Astrocyte of the cerebellum (primary cell): ENCODE measurements at regions not wholly inside any gene's neighbourhood (a gene's known extent, or its start where the extent isn't known, plus 50 kb on each side); places are given as distances from the start of the nearest gene placed in this dataset.

Source experiments
- DNase-seq: peaks from one replicate; pipeline ENCODE4 v3.0.0-alpha.2; 2011; ENCODE audit warnings: low read depth
- H3K4me3 ChIP-seq: 2 replicates; pipeline ENCODE4 v1.5.1; 2011; ENCODE audit warnings: mild to moderate bottlenecking, low read depth, low read length, moderate library complexity
- in situ Hi-C: cut with HindIII; loops from 2 replicates; pipeline ENCODE4 v1.10.0; 2017; ENCODE audit warnings: low sequenced_read_pairs
- TF ChIP-seq, protein P1 (sequence below): IDR thresholded peaks from 2 replicates; pipeline ENCODE4 v1.5.1; 2012; ENCODE audit warnings: low read length, low read depth, moderate library complexity, mild to moderate bottlenecking; ENCODE audit errors: missing control alignments

DNA sequence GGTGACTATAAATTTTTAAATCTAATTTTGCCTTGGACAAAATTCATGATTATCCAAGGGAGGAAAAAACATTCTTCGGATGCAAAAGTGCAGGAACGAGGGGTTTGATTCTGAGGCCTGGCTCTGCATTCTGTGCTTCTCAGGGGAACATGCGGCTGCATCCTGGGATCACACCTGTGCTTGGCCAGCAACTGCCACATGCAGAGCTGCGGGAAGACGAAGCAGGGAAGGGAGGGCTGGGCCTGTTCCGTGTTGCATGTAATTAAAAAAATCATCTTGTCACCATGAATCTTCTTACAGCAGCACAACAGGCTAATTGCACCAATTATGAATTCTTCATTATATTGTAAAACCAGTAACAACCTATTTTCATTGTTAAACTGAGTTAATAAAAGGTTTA is 158.0 kb upstream of the ALKAL2 start:
- no peak for DNase-seq
- TF ChIP-seq, protein P1, sequence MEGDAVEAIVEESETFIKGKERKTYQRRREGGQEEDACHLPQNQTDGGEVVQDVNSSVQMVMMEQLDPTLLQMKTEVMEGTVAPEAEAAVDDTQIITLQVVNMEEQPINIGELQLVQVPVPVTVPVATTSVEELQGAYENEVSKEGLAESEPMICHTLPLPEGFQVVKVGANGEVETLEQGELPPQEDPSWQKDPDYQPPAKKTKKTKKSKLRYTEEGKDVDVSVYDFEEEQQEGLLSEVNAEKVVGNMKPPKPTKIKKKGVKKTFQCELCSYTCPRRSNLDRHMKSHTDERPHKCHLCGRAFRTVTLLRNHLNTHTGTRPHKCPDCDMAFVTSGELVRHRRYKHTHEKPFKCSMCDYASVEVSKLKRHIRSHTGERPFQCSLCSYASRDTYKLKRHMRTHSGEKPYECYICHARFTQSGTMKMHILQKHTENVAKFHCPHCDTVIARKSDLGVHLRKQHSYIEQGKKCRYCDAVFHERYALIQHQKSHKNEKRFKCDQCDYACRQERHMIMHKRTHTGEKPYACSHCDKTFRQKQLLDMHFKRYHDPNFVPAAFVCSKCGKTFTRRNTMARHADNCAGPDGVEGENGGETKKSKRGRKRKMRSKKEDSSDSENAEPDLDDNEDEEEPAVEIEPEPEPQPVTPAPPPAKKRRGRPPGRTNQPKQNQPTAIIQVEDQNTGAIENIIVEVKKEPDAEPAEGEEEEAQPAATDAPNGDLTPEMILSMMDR, result no peak
- H3K4me3 ChIP-seq, result no peak overlapping the region
- in situ Hi-C loops, result no loop called here

DNA sequence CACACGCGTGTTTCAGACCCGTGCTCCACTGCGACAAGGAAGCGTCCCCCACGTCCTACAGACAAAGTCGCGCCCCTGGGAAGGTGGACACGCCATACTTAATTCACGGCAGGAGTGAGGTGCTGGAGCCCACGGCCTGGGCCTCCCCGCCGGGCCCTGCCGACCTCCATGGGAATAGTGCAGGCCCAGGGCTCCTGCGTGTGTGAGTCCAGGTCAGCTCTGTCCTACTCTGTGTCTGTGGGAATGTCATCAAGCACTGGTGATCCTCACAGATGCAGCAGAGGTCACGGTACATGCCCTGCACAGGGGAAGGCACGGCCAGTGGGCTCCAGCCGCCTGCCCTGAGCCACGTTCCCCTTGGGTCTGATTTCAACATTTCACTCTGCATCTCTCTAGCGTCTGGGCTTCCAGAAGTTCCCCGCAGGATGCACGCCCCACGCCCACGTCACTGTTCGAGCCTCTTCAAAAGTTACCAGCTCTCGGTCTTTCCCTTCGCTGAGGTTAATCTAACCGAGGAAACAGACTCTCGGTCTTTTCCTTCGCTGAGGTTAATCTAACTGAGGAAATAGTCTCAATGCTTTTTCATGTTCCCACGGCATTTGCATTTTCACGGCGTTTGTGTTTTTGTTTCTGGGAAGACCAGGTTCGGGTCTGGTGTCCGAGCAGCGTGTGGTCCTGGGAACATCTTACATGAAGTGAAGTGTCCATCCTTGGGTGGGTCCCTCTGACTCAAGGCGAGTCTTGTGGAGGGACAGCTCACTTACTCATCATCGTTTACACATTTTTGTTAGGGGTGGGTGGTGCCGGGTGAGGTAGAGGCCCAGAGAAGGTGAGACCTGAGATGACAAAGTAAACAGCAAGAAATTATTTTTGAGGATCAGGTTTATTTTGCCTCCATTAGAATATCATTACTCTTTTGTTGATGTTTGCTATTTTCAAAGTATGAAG is 157.3 kb upstream of the ALKAL2 start:
- no peak for DNase-seq

DNA sequence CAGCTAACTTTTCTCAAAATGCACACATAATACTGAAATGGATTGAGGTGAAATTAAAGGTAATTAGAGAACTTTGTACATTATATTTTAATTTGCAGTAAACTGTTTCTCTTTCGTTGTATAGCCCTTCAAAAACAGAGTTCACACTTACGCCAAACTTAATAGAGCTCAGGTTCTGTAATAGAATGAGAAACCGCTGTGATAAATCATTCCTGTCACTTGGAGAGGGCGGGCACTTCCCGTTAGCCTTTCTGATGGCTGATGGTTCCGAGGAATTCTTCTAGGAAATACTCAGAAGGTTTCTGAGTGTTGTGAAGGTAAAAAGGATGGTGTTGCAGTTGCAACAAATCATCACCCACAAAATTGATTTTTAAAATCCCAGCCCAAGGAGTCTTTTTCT is 155.8 kb upstream of the ALKAL2 start:
- no peak for DNase-seq
- TF ChIP-seq, protein P1, result no peak
- no peak overlapping the region for H3K4me3 ChIP-seq
- in situ Hi-C loops, result no loop called here

More for the DNA sequence above, 157.3 kb upstream of the ALKAL2 start:
- TF ChIP-seq, protein P1, result no peak
- H3K4me3 ChIP-seq, result no peak overlapping the region
- in situ Hi-C loops, result no loop called here

DNA sequence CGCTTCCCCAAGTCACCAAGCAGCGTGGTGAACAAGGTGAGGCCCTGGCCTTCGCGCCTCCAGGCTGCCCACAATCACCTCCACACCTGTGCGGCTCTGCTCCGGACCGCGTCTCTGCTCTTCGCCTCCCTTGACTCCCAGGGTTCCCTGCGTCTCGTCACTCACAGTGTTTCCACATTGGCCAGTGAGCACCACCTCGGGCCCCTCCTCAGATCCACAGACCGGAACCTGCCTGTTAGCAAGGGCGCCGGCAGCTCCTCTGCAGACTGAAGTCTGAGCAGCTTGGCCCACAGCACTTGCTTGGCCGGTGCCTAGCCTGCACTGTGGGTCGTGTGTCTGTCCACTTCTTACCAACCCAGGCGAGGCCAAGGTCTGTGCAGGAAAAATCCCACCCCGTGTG is 155.3 kb upstream of the ALKAL2 start:
- no peak for DNase-seq
- TF ChIP-seq, protein P1, result no peak
- no peak overlapping the region for H3K4me3 ChIP-seq
- in situ Hi-C loops, result no loop called here

DNA sequence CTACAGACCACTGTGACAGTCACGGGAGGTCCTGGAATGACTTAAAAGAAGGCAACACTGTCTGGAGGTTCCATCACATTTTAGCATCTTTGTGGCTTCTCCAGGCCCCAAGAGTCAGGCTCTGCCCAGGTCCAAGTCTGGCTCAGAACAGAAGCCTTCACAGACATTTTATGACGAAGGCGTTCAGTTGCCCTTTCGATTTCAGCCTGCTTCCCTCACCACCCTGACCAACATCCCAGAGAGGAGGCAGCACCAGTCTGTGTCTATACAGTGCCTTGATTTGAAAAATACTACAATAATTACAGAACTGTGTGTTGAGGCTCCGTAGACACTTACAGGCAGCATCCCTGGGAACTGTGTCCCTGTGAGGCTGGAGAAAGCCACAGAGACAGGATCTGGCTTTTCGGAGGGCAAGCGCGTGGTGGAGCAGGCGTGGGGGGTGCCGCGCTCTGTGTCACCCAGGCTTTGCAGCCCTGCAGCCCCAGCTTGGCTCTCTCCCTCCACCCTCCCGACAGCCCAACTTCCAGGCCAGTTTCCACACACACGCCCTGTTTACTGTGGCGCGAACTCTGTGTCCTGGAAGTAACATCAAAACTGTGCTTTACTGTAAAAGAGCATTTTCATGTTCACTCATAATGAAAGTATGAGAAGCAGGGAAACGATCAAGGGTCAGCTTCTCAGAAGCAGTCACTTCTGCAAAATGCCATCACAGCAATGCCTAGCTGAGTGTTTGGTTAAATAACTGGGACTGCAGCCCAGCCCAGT is 153.5 kb upstream of the ALKAL2 start:
- in situ Hi-C loops, result no loop called here
- TF ChIP-seq, protein P1, result no peak
- H3K4me3 ChIP-seq, result no peak overlapping the region
- DNase-seq, result no peak

DNA sequence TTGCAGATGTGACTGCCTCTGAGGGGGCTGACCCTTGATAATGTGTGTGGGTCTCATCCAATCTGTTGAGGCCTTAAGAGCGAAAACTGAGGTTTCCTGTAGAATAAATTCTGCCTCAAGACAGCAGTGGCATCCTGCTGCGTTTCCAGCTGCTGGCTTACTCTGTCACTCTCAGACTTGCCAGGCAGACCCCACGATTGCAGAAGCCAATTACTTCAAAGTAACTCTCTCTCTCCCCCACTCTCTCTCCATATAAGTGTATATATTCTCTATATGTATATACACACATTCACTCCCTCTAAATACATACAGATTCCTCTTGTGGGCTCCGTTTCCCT is 152.5 kb upstream of the ALKAL2 start:
- TF ChIP-seq, protein P1, result no peak
- H3K4me3 ChIP-seq, result no peak overlapping the region
- in situ Hi-C loops, result no loop called here
- DNase-seq, result no peak
